Stomach smooth muscle (tissue), 2 donors: ENCODE measurements at regions not wholly inside any gene's neighbourhood (a gene's known extent, or its start where the extent isn't known, plus 50 kb on each side); places are given as distances from the start of the nearest gene placed in this dataset.

Source experiments
- H3K27ac ChIP-seq: one replicate; pipeline ENCODE4 v1.7.0; 2013; ENCODE audit warnings: mild to moderate bottlenecking, low read length, inconsistent platforms
- H3K27me3 ChIP-seq, 2 donors: one replicate each; pipeline ENCODE4 v1.7.0; 2013; ENCODE audit warnings: low read length in 2 of 2; ENCODE audit not compliant: insufficient read depth in 2 of 2, control insufficient read depth in 1 of 2
- H3K36me3 ChIP-seq, 2 donors: one replicate each; pipeline ENCODE4 v1.7.0; 2013; ENCODE audit warnings: low read length in 2 of 2; ENCODE audit not compliant: control insufficient read depth in 2 of 2, insufficient read depth in 2 of 2
- H3K4me1 ChIP-seq: one replicate; pipeline ENCODE4 v1.7.0; 2013; ENCODE audit warnings: low read length; ENCODE audit not compliant: control insufficient read depth, insufficient read depth
- H3K4me3 ChIP-seq, 2 donors: one replicate each; pipeline ENCODE4 v1.7.0; 2013; ENCODE audit warnings: low read length in 2 of 2
- H3K9ac ChIP-seq, 2 donors: one replicate each; pipeline ENCODE4 v1.7.0; 2013; ENCODE audit warnings: low read length in 2 of 2, mild to moderate bottlenecking in 1 of 2
- H3K9me3 ChIP-seq, 2 donors: one replicate each; pipeline ENCODE4 v1.7.0; 2013; ENCODE audit warnings: low read length in 2 of 2; ENCODE audit not compliant: control insufficient read depth in 2 of 2
- donor health status: healthy.
- donor health status: Pancreatic carcinoma.

DNA sequence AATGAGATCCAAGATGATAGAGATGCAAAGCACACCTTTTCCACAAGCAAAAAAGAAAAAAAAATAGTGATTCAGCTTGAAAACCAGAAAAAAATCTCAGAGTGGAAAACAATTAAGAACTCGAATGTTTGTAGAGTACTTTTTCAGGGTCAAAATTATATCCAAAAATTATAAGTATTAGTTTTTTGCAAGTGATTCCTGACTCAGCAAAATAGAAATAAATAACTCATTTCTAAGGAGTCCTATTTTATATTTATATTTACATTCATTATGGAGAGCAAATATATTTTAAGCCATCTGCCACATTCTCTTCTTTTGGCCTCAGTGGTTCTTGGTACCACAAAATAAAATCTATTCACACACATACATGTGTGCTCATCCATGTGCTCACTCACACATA is 1011.8 kb upstream of the ARRDC3 start:
- no peaks in the 10 kb centered on the region for H3K36me3 ChIP-seq
- H3K27ac ChIP-seq: no peak overlapping the region
- H3K9me3 ChIP-seq: no peaks in the 10 kb centered on the region
- no peaks in the 10 kb centered on the region for H3K27me3 ChIP-seq
- no peaks in the 10 kb centered on the region for H3K4me1 ChIP-seq
- H3K4me3 ChIP-seq: no peak overlapping the region
- H3K9ac ChIP-seq: no peak overlapping the region

DNA sequence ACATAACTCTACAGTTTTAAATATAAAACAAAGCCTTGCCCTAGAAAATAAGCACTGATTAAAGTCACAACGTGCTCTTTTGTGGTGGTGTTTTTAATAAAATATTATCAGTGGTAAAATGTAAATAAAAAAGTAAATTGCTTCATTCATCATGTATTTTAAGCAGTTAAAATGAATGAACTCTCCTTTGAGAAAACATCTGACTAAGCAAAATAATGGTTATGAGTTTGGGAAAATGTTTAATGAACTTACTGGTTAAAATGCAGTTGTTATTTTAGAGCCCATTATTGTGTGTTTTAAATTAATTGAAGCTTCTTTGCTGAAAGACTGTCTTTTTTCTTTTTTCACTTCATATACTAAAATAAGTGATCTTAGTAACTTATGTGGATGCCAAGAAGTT is 1007.5 kb upstream of the ARRDC3 start:
- no peak overlapping the region for H3K27ac ChIP-seq
- no peaks in the 10 kb centered on the region for H3K9me3 ChIP-seq
- H3K9ac ChIP-seq: no peak overlapping the region
- no peaks in the 10 kb centered on the region for H3K27me3 ChIP-seq
- no peaks in the 10 kb centered on the region for H3K4me1 ChIP-seq
- no peak overlapping the region for H3K4me3 ChIP-seq
- no peaks in the 10 kb centered on the region for H3K36me3 ChIP-seq

DNA sequence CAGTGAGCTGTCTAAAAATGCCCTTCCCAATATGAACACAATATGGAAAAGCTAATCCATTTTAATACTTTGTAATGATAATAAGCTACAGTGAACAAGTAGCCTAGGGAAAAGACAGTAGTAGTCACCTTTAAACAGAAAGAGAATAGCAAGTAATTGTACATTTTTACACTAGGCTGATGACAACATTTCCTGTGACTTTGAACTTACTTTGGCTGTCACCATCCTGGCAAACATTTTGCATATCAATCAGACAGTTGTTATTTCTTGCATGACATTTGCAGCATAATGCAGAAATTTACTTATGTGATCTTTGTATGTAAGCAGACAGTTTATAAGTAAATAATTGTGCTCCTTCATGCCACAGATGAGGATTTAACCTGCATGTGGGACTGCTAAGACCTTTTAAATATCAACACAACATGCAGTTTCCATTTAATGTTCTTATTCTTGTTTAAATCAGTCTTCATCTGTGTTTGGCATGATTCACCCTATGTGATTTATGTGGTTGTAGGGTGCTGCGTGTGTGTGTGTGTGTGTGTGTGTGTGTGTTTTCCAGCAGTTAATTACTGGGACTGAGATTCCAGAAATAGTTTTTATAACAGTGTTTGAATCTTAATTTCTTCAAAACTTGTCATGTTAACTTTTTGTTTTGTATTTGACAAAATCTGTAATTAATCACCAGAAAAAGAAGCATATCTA is 997.1 kb upstream of the ARRDC3 start:
- H3K27me3 ChIP-seq: no peaks in the 10 kb centered on the region
- no peaks in the 10 kb centered on the region for H3K36me3 ChIP-seq
- no peaks in the 10 kb centered on the region for H3K9me3 ChIP-seq
- no peak overlapping the region for H3K9ac ChIP-seq
- no peaks in the 10 kb centered on the region for H3K4me1 ChIP-seq
- no peak overlapping the region for H3K27ac ChIP-seq
- no peak overlapping the region for H3K4me3 ChIP-seq

GRCh38 chr5:92378966-92379611 is 996.0 kb upstream of the ARRDC3 start:
- H3K9ac ChIP-seq: no peak overlapping the region
- no peak overlapping the region for H3K27ac ChIP-seq
- no peak overlapping the region for H3K4me3 ChIP-seq
- H3K36me3 ChIP-seq: no peaks in the 10 kb centered on the region
- H3K9me3 ChIP-seq: no peaks in the 10 kb centered on the region
- no peaks in the 10 kb centered on the region for H3K4me1 ChIP-seq
- H3K27me3 ChIP-seq: no peaks in the 10 kb centered on the region

DNA sequence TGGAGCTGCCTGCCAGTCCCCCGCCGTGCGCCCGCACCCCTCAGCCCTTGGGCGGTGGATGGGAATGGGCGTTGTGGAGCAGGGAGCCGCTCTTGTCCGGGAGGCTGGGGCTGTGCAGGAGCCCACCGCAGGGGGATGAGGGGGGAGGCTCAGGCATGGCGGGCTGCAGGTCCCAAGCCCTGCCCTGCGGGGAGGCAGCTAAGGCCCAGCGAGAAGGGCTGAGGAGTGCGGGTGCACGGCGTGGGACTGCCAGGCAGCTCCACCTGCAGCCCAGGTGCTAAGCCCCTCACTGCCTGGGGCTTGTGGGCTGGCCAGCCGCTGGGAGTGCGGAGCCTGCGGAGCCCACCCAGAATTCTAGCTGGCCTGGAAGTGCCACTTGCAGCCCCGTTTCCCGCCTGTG is 991.7 kb upstream of the ARRDC3 start:
- H3K27ac ChIP-seq: no peak overlapping the region
- no peaks in the 10 kb centered on the region for H3K27me3 ChIP-seq
- no peak overlapping the region for H3K4me3 ChIP-seq
- H3K9ac ChIP-seq: no peak overlapping the region
- H3K9me3 ChIP-seq: no peaks in the 10 kb centered on the region
- H3K4me1 ChIP-seq: no peaks in the 10 kb centered on the region
- H3K36me3 ChIP-seq: no peaks in the 10 kb centered on the region

GRCh38 chr5:92372766-92373165 is 989.6 kb upstream of the ARRDC3 start:
- Histone ChIP-seq H3K4me1 (no peaks in the 10 kb centered on the region), H3K36me3 (no peaks in the 10 kb centered on the region), H3K27me3 (no peaks in the 10 kb centered on the region), H3K9me3 (no peaks in the 10 kb centered on the region), H3K27ac (no peak overlapping the region), H3K9ac (no peak overlapping the region), H3K4me3 (no peak overlapping the region)

GRCh38 chr5:92371889-92372235 is 988.7 kb upstream of the ARRDC3 start:
- Histone ChIP-seq H3K4me1 (no peaks in the 10 kb centered on the region), H3K27ac (no peak overlapping the region), H3K9ac (no peak overlapping the region), H3K36me3 (no peaks in the 10 kb centered on the region), H3K27me3 (no peaks in the 10 kb centered on the region), H3K9me3 (no peaks in the 10 kb centered on the region), H3K4me3 (no peak overlapping the region)

DNA sequence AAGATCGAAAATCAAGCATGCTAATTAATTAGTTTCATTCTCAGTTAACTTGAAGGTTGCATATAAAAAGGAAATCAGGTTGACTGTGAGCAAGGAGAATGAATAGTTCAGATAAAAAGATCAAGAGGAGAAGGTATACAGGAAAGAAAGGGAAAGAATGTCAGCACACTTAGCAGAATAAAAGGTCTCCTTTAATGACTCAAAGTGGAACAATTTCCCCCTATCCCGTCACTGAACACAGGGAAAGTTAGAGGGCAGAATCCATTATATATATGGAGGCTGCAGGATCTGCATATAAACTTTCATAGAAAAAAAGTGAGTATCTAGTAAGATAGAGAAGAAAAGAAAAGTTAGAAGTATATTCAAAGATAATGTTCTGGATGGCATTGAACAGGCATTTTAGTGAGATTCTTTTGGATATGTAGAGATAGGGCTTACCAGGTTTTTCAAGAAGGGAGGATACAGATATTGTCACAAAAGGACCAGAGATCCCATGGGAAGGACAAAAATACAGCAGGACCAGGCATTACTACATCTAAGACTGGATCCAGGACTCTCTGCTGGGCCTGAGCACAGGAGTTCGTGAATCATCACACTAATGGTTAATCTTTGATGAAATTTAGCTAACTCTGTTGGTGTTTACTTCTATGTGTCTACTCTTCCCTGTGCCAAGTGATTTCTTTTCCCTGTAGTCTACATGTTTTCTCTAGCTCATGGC is 988.2 kb upstream of the ARRDC3 start:
- Histone ChIP-seq H3K9ac (no peak overlapping the region), H3K4me3 (no peak overlapping the region), H3K27ac (no peak overlapping the region), H3K9me3 (no peaks in the 10 kb centered on the region), H3K4me1 (no peaks in the 10 kb centered on the region), H3K36me3 (no peaks in the 10 kb centered on the region), H3K27me3 (no peaks in the 10 kb centered on the region)

DNA sequence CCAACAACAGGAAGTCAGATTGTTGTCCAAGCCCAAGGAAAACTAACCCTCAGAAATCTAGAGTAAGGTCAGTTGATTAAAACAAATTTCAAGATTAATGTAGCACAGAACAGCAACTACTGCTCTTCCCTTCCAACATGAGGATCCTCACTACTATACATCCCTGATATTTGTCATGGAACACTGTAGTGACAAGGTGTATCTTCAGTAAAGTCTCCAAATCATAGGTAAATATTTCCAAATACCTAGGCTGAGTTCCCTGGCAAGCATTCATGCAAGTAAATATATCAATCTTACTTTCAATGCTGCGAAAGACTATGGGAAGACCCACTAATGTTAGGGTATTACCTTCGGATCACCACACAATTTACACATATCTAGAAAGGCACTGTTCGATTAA is 986.9 kb upstream of the ARRDC3 start:
- no peak overlapping the region for H3K27ac ChIP-seq
- H3K36me3 ChIP-seq: no peaks in the 10 kb centered on the region
- H3K4me1 ChIP-seq: no peaks in the 10 kb centered on the region
- no peaks in the 10 kb centered on the region for H3K27me3 ChIP-seq
- no peak overlapping the region for H3K4me3 ChIP-seq
- H3K9me3 ChIP-seq: no peaks in the 10 kb centered on the region
- H3K9ac ChIP-seq: no peak overlapping the region

DNA sequence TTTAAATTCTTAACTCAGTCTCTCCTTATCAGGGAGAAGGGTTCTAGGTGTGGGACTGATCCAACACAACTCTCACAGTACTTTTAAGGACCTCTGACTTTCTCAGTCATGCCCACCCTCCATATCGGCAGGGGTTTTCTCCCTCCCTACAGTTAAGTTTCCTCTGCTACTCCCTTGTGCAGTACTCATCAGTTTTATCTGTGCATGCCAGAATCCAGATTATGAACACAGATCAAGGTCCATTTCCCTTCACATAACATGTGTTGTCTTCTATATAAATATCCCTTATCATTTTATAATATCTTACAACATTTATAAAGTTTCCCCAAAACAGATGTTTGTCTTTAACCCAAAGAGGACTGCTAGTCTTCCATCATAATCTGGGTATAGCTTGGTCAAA is 986.5 kb upstream of the ARRDC3 start:
- Histone ChIP-seq H3K9ac (no peak overlapping the region), H3K4me1 (no peaks in the 10 kb centered on the region), H3K9me3 (no peaks in the 10 kb centered on the region), H3K27me3 (no peaks in the 10 kb centered on the region), H3K36me3 (no peaks in the 10 kb centered on the region), H3K27ac (no peak overlapping the region), H3K4me3 (no peak overlapping the region)

GRCh38 chr5:92364986-92365550 is 982.0 kb upstream of the ARRDC3 start:
- Histone ChIP-seq H3K27me3 (no peaks in the 10 kb centered on the region), H3K4me3 (no peak overlapping the region), H3K9ac (no peak overlapping the region), H3K9me3 (no peaks in the 10 kb centered on the region), H3K4me1 (no peaks in the 10 kb centered on the region), H3K27ac (no peak overlapping the region), H3K36me3 (no peaks in the 10 kb centered on the region)
